Small intestine (tissue), 7 donors: ENCODE measurements at regions not wholly inside any gene's neighbourhood (a gene's known extent, or its start where the extent isn't known, plus 50 kb on each side); places are given as distances from the start of the nearest gene placed in this dataset.
"Not testable (repeated sequence)": the region's sequence is repeated elsewhere in the genome, so short reads cannot be mapped to it uniquely, and the experiment has no call there.

ENCODE experiments used
- DNase-seq, 2 donors: peaks; one replicate each; pipeline versions ENCODE4 v3.0.0 to v3.0.0-alpha.2; 2013
- FAIRE-seq: peaks from 2 replicates; lab custom pipeline; 2012; peaks lifted over from hg19 to GRCh38; lab: Jason Lieb, UNC
- H3K27ac ChIP-seq, 3 donors: one replicate each; pipeline ENCODE4 v1.5.1; 2013; ENCODE audit warnings: low read length in 2 of 3, mild to moderate bottlenecking in 2 of 3, control low read depth in 1 of 3, inconsistent platforms in 1 of 3, low read depth in 1 of 3, moderate library complexity in 1 of 3
- H3K27me3 ChIP-seq, 3 donors: one replicate each; pipeline ENCODE4 v1.6.1; 2013; ENCODE audit warnings: low read length in 3 of 3, inconsistent platforms in 1 of 3; ENCODE audit not compliant: control insufficient read depth in 3 of 3, insufficient read depth in 3 of 3
- H3K36me3 ChIP-seq, 3 donors: one replicate each; pipeline ENCODE4 v1.6.1; 2013; ENCODE audit warnings: low read length in 3 of 3, inconsistent platforms in 1 of 3, low read depth in 1 of 3, mild to moderate bottlenecking in 1 of 3, moderate library complexity in 1 of 3; ENCODE audit not compliant: control insufficient read depth in 3 of 3, insufficient read depth in 2 of 3
- H3K4me1 ChIP-seq, 3 donors: one replicate each; pipeline ENCODE4 v1.6.1; 2013; ENCODE audit warnings: low read length in 2 of 3, inconsistent platforms in 1 of 3, low read depth in 1 of 3, mild to moderate bottlenecking in 1 of 3, moderate library complexity in 1 of 3; ENCODE audit not compliant: control insufficient read depth in 3 of 3, insufficient read depth in 2 of 3
- H3K4me3 ChIP-seq, 3 donors: one replicate each; pipeline ENCODE4 v1.5.1; 2013; ENCODE audit warnings: low read length in 3 of 3, control low read depth in 1 of 3, inconsistent platforms in 1 of 3, low read depth in 1 of 3, mild to moderate bottlenecking in 1 of 3, moderate library complexity in 1 of 3
- H3K9me3 ChIP-seq, 2 donors: one replicate each; pipeline ENCODE4 v1.6.1; 2013; ENCODE audit warnings: low read depth in 1 of 2, low read length in 1 of 2; ENCODE audit not compliant: control insufficient read depth in 2 of 2, insufficient read depth in 1 of 2
- WGBS, 3 donors: extraction: QIAGEN DNeasy Blood & Tissue Kit; methylation state at CpG; one replicate each; pipeline ENCODE4 v1.1.7; 2013; 5-methylcytosine and 5-hydroxymethylcytosine counted together
- donor health status: healthy with polysubstance abuse.
- donor health status: control.
- donor health status: control.
- donor health status: Bipolar disorder and iron deficiency.
- donor health status: healthy.

GRCh38 chr16:15236674-15237323, 141.3 kb downstream of the NPIPA5 start:
- H3K4me1 ChIP-seq, H3K27me3 ChIP-seq, H3K36me3 ChIP-seq, H3K9me3 ChIP-seq, FAIRE-seq, DNase-seq, H3K4me3 ChIP-seq, H3K27ac ChIP-seq: not testable (repeated sequence)
- 59 to 77% (median 64%) methylated on average over 2 of the region's 3 CpGs for WGBS, 3 donors

DNA sequence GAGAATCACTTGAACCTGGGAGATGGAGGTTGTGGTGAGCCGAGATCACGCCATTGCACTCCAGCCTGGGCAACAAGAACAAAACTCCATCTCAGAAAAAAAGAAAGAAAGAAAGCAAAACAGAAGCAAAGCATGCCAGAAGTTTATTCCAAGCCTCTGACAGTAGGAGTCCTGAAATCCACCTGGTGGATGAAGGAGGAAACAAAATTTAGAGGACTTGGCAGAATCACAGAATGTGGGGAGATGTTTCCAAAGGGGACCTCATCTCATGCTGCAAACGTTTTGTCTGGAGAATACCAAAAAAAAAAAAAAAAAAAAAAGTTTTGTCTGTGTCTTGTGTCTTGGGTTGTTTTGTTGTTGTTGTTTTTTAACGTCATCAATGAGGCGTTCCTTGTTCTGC, 141.1 kb upstream of the RRN3 start:
- H3K27me3 ChIP-seq, H3K36me3 ChIP-seq, FAIRE-seq, H3K27ac ChIP-seq, DNase-seq, H3K9me3 ChIP-seq, H3K4me1 ChIP-seq, H3K4me3 ChIP-seq: not testable (repeated sequence)
- 17 to 54% (median 53%) methylated on average over 1 to 3 of the region's 5 CpGs for WGBS, 3 donors

DNA sequence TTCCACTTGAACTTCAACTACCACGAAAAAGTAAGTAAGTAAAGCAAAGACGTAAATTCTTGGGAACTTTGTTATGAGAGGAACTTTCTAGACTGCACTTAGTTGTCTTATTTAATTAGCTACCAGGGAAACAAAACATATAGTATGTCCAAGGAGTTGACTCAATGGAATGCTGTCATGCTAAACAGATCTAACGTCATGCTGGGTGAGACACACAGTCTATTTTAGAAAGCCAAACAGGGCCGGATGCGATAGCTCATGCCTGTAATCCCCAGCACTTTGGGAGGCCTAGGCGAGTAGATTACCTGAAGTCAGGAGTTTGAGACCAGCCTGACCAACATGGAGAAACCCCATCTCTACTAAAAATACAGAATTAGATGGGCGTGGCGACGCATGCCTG, 140.6 kb upstream of the RRN3 start:
- H3K4me1 ChIP-seq, H3K27me3 ChIP-seq, H3K9me3 ChIP-seq, DNase-seq, H3K4me3 ChIP-seq, H3K27ac ChIP-seq, H3K36me3 ChIP-seq, FAIRE-seq: not testable (repeated sequence)
- no CpG with 5 or more reads among the region's 9 CpGs for WGBS, 3 donors

DNA sequence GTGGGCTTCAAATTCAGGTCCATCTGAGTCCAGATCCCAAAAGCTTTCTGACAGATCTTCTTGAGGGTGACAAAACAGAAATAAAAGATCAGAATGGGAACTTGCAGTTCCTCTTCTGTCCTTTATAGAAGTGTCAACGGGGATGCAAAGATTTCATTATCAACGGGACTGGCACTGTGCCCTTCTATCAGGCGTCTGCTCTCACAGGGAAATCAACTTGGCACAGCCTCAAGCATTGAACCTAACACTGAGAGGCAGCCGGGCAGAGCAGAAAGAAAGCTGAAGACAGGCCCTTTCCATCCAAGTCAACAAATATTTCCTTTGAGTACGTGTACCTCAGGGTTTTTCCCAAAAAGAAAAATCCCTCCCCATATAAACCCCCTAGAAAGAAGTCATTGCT, 136.4 kb upstream of the RRN3 start:
- WGBS, 3 donors = 56% methylated on average over 1 of the region's 5 CpGs; no CpG with 5 or more reads in 2 of the 3 donors
- H3K27me3 ChIP-seq, FAIRE-seq, H3K36me3 ChIP-seq, DNase-seq, H3K4me1 ChIP-seq, H3K4me3 ChIP-seq, H3K9me3 ChIP-seq, H3K27ac ChIP-seq: not testable (repeated sequence)

- 55 to 65% (median 60%) methylated on average over 2 of the region's 2 CpGs for WGBS, 3 donors
- H3K4me3 ChIP-seq, DNase-seq, FAIRE-seq, H3K27me3 ChIP-seq, H3K4me1 ChIP-seq, H3K9me3 ChIP-seq, H3K36me3 ChIP-seq, H3K27ac ChIP-seq: not testable (repeated sequence)
Observed at GRCh38 chr16:15229661-15230060, 135.6 kb upstream of the RRN3 start.

GRCh38 chr16:15224651-15225050, 130.6 kb upstream of the RRN3 start:
- H3K27ac ChIP-seq, H3K4me1 ChIP-seq, FAIRE-seq, H3K4me3 ChIP-seq, H3K36me3 ChIP-seq, H3K9me3 ChIP-seq, H3K27me3 ChIP-seq, DNase-seq: not testable (repeated sequence)
- WGBS, 3 donors = no CpG with 5 or more reads among the region's 1 CpG

DNA sequence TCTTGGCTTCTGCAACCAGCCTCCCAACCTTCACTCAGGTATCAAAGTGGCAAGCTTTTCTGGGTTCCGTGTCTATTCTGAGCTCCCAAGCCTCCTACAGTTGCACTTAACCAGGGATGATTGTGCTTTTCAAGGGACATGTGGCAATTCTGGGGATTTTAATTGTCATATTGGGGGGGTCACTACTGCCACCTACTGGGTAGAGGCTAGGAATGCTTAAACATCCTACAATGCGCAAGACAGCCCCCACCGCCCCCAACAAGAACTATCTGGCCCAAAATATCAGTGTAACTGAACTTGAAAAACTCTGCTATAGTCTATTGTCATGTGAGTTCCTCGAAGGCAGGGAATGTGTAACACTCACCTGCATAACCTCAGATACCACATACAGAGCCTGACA, 129.3 kb upstream of the RRN3 start:
- not testable (repeated sequence) for FAIRE-seq, H3K27ac ChIP-seq, H3K36me3 ChIP-seq, H3K4me3 ChIP-seq, H3K4me1 ChIP-seq, H3K27me3 ChIP-seq, DNase-seq, H3K9me3 ChIP-seq
- 71% methylated on average over 1 of the region's 4 CpGs; no CpG with 5 or more reads in 2 of the 3 donors for WGBS, 3 donors

DNA sequence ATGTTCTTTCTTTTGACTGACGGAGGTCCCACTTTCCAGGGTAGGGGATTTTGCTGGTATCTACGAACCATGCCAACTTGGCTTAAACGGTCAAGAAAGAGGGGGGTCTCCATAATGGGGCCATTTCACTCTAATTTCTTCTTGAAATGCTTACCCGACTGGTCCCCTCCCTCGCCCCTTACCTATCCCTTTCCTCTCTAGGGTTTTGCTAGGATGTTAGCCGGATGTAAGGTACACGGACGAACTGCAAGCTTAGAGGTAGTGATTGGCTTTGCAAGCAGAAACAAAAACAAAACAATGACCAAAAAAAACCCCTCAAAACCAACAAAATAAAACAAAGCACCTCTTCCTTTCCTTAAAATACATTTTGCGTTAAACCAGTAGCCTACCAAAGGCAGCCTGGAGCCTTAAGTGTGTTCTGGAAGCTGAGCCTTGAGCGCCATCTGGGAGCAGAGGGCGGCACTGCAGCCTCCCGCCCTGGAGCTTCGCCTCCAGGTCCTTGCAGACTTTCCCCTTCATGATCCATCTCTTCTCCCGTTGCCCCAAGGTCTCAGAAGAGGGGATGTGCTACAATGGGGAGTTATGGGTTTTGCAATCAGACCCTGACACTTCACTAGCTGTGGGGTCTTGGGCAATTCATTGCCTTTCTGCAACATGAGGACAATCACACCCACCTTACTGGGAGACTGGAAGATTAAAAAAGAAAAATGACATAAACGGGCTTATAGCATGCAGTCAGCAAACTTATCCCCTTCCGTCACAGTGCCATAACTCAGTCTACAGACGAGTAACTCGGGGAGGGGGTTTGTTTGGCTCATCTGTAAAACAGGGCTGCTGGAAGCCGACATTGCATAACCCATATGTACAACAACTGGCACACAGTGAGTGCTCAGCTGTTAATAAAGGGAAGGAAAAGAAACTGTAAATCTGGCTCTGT, 125.9 kb upstream of the RRN3 start:
- 15 to 28% (median 21%) methylated on average over 6 to 9 of the region's 19 CpGs for WGBS, 3 donors
- peak; percentile 12 to 19 for DNase-seq
- not testable (repeated sequence) for H3K36me3 ChIP-seq, H3K9me3 ChIP-seq, H3K4me1 ChIP-seq, H3K4me3 ChIP-seq, H3K27me3 ChIP-seq, FAIRE-seq, H3K27ac ChIP-seq
